Stimulated activated memory B cell treated with anti-CD40 and anti-IgM and Interleukin-4, amounts not matched to agents 10 μg/mL and 1 μg/mL and 100 μg/mL, for 72 hours (primary cell): ENCODE measurements at regions not wholly inside any gene's neighbourhood (a gene's known extent, or its start where the extent isn't known, plus 50 kb on each side); places are given as distances from the start of the nearest gene placed in this dataset.
A peak's percentile ranks its signal among the peaks of the same experiment; 100 is the strongest.

ENCODE experiments used
- ATAC-seq: fragments of 150-1000 bp; cut with Tn5 transposase; 2 replicates; pipeline ENCODE4 v1.10.0; 2021
- H3K27ac Mint-ChIP-seq: one replicate; pipeline ENCODE4 v1.8.0; 2022; ENCODE audit warnings: mild to moderate bottlenecking, mixed read lengths
- H3K27me3 Mint-ChIP-seq: one replicate; pipeline ENCODE4 v1.8.0; 2022; ENCODE audit warnings: mixed read lengths
- H3K36me3 Mint-ChIP-seq: one replicate; pipeline ENCODE4 v1.8.0; 2022; ENCODE audit warnings: mixed read lengths
- H3K4me1 Mint-ChIP-seq: one replicate; pipeline ENCODE4 v1.8.0; 2022; ENCODE audit warnings: mixed read lengths
- H3K4me3 Mint-ChIP-seq: one replicate; pipeline ENCODE4 v1.8.0; 2022; ENCODE audit warnings: mild to moderate bottlenecking, moderate library complexity, mixed read lengths
- H3K9me3 Mint-ChIP-seq: one replicate; pipeline ENCODE4 v1.8.0; 2022; ENCODE audit warnings: mixed read lengths

- no peak for ATAC-seq
- Mint-ChIP-seq H3K4me3 (no peak overlapping the region), H3K27me3 (no peaks in the 10 kb centered on the region), H3K36me3 (no peaks in the 10 kb centered on the region), H3K9me3 (peaks cover 11% of the 10 kb centered on the region), H3K27ac (no peak overlapping the region), H3K4me1 (peaks cover 7% of the 10 kb centered on the region)
Measured at GRCh38 chr9:78788101-78788500, 491.2 kb downstream of the PSAT1 start.

- no peaks in the 10 kb centered on the region for H3K27me3 Mint-ChIP-seq
- ATAC-seq = no peak
- peaks cover 11% of the 10 kb centered on the region for H3K9me3 Mint-ChIP-seq
- no peaks in the 10 kb centered on the region for H3K36me3 Mint-ChIP-seq
- no peak overlapping the region for H3K4me3 Mint-ChIP-seq
- no peak overlapping the region for H3K27ac Mint-ChIP-seq
- no peaks in the 10 kb centered on the region for H3K4me1 Mint-ChIP-seq
Measured at GRCh38 chr9:78791779-78792178, 494.9 kb downstream of the PSAT1 start.

- Mint-ChIP-seq H3K27me3 (no peaks in the 10 kb centered on the region), H3K36me3 (no peaks in the 10 kb centered on the region), H3K27ac (no peak overlapping the region), H3K9me3 (peaks cover 11% of the 10 kb centered on the region), H3K4me3 (no peak overlapping the region), H3K4me1 (no peaks in the 10 kb centered on the region)
- ATAC-seq = no peak
Measured at GRCh38 chr9:78792745-78793144, 495.8 kb downstream of the PSAT1 start.

- no peaks in the 10 kb centered on the region for H3K27me3 Mint-ChIP-seq
- ATAC-seq = no peak
- H3K9me3 Mint-ChIP-seq = no peaks in the 10 kb centered on the region
- no peak overlapping the region for H3K4me3 Mint-ChIP-seq
- H3K36me3 Mint-ChIP-seq = no peaks in the 10 kb centered on the region
- no peak overlapping the region for H3K27ac Mint-ChIP-seq
- peaks cover 13% of the 10 kb centered on the region for H3K4me1 Mint-ChIP-seq
Measured at GRCh38 chr9:78805771-78806170, 508.8 kb downstream of the PSAT1 start.

GRCh38 chr9:78806492-78807160 is 509.7 kb downstream of the PSAT1 start:
- no peaks in the 10 kb centered on the region for H3K36me3 Mint-ChIP-seq
- peak overlapping the region; percentile 13 for H3K4me3 Mint-ChIP-seq
- no peaks in the 10 kb centered on the region for H3K9me3 Mint-ChIP-seq
- H3K4me1 Mint-ChIP-seq = peaks cover 13% of the 10 kb centered on the region
- peak overlapping the region; percentile 28 for H3K27ac Mint-ChIP-seq
- no peaks in the 10 kb centered on the region for H3K27me3 Mint-ChIP-seq
- no peak for ATAC-seq

GRCh38 chr9:78807286-78807685 is 510.4 kb downstream of the PSAT1 start:
- H3K27me3 Mint-ChIP-seq = no peaks in the 10 kb centered on the region
- H3K9me3 Mint-ChIP-seq = no peaks in the 10 kb centered on the region
- H3K36me3 Mint-ChIP-seq = no peaks in the 10 kb centered on the region
- ATAC-seq = no peak
- H3K27ac Mint-ChIP-seq = peak overlapping the region; percentile 28
- H3K4me3 Mint-ChIP-seq = no peak overlapping the region
- H3K4me1 Mint-ChIP-seq = peaks cover 13% of the 10 kb centered on the region

GRCh38 chr9:78808048-78808447 is 511.1 kb downstream of the PSAT1 start:
- H3K27ac Mint-ChIP-seq = no peak overlapping the region
- ATAC-seq = no peak
- H3K4me3 Mint-ChIP-seq = no peak overlapping the region
- peaks cover 13% of the 10 kb centered on the region for H3K4me1 Mint-ChIP-seq
- no peaks in the 10 kb centered on the region for H3K36me3 Mint-ChIP-seq
- no peaks in the 10 kb centered on the region for H3K9me3 Mint-ChIP-seq
- no peaks in the 10 kb centered on the region for H3K27me3 Mint-ChIP-seq

GRCh38 chr9:78811622-78812276 is 514.8 kb downstream of the PSAT1 start:
- no peak overlapping the region for H3K27ac Mint-ChIP-seq
- H3K36me3 Mint-ChIP-seq = no peaks in the 10 kb centered on the region
- no peak for ATAC-seq
- H3K9me3 Mint-ChIP-seq = no peaks in the 10 kb centered on the region
- H3K4me3 Mint-ChIP-seq = no peak overlapping the region
- peaks cover 3% of the 10 kb centered on the region for H3K4me1 Mint-ChIP-seq
- H3K27me3 Mint-ChIP-seq = no peaks in the 10 kb centered on the region

- H3K4me3 Mint-ChIP-seq = no peak overlapping the region
- no peaks in the 10 kb centered on the region for H3K36me3 Mint-ChIP-seq
- H3K9me3 Mint-ChIP-seq = no peaks in the 10 kb centered on the region
- no peak for ATAC-seq
- no peaks in the 10 kb centered on the region for H3K4me1 Mint-ChIP-seq
- H3K27ac Mint-ChIP-seq = no peak overlapping the region
- H3K27me3 Mint-ChIP-seq = no peaks in the 10 kb centered on the region
Measured at GRCh38 chr9:78812665-78813064, 515.7 kb downstream of the PSAT1 start.

- no peaks in the 10 kb centered on the region for H3K9me3 Mint-ChIP-seq
- H3K4me3 Mint-ChIP-seq = no peak overlapping the region
- H3K27ac Mint-ChIP-seq = no peak overlapping the region
- H3K4me1 Mint-ChIP-seq = no peaks in the 10 kb centered on the region
- no peaks in the 10 kb centered on the region for H3K36me3 Mint-ChIP-seq
- ATAC-seq = no peak
- no peaks in the 10 kb centered on the region for H3K27me3 Mint-ChIP-seq
Measured at GRCh38 chr9:78813602-78814180, 516.8 kb downstream of the PSAT1 start.

- peak overlapping the region; percentile 11 for H3K27ac Mint-ChIP-seq
- no peaks in the 10 kb centered on the region for H3K9me3 Mint-ChIP-seq
- no peaks in the 10 kb centered on the region for H3K36me3 Mint-ChIP-seq
- no peaks in the 10 kb centered on the region for H3K27me3 Mint-ChIP-seq
- peaks cover 9% of the 10 kb centered on the region for H3K4me1 Mint-ChIP-seq
- peak overlapping the region; percentile 76 for H3K4me3 Mint-ChIP-seq
- ATAC-seq = peak; percentile 72
Measured at GRCh38 chr9:78821126-78821822, 524.3 kb downstream of the PSAT1 start.

GRCh38 chr9:78826527-78826926 is 529.6 kb downstream of the PSAT1 start:
- ATAC-seq = no peak
- H3K9me3 Mint-ChIP-seq = peaks cover 2% of the 10 kb centered on the region
- no peak overlapping the region for H3K4me3 Mint-ChIP-seq
- no peak overlapping the region for H3K27ac Mint-ChIP-seq
- no peaks in the 10 kb centered on the region for H3K27me3 Mint-ChIP-seq
- H3K36me3 Mint-ChIP-seq = no peaks in the 10 kb centered on the region
- H3K4me1 Mint-ChIP-seq = peaks cover under 1% of the 10 kb centered on the region

- Mint-ChIP-seq H3K27ac (no peak overlapping the region), H3K9me3 (peaks cover 2% of the 10 kb centered on the region), H3K4me1 (no peaks in the 10 kb centered on the region), H3K4me3 (no peak overlapping the region), H3K27me3 (no peaks in the 10 kb centered on the region), H3K36me3 (no peaks in the 10 kb centered on the region)
- no peak for ATAC-seq
Measured at GRCh38 chr9:78828521-78828920, 531.6 kb downstream of the PSAT1 start.

- H3K9me3 Mint-ChIP-seq = peaks cover 2% of the 10 kb centered on the region
- H3K4me3 Mint-ChIP-seq = no peak overlapping the region
- peak; percentile 16 for ATAC-seq
Measured at GRCh38 chr9:78830301-78830700, 533.4 kb downstream of the PSAT1 start.

GRCh38 chr9:78831726-78832125 is 534.8 kb downstream of the PSAT1 start:
- Mint-ChIP-seq H3K4me3 (no peak overlapping the region), H3K27ac (no peak overlapping the region), H3K36me3 (no peaks in the 10 kb centered on the region), H3K27me3 (no peaks in the 10 kb centered on the region), H3K9me3 (peaks cover 2% of the 10 kb centered on the region), H3K4me1 (peaks cover 3% of the 10 kb centered on the region)
- ATAC-seq = no peak

More at GRCh38 chr9:78830301-78830700, 533.4 kb downstream of the PSAT1 start:
- Mint-ChIP-seq H3K4me1 (no peaks in the 10 kb centered on the region), H3K27me3 (no peaks in the 10 kb centered on the region), H3K27ac (no peak overlapping the region), H3K36me3 (no peaks in the 10 kb centered on the region)
